ENCODE measurements at regions not wholly inside any gene's neighbourhood (a gene's known extent, or its start where the extent isn't known, plus 50 kb on each side); places are given as distances from the start of the nearest gene placed in this dataset.

DNA sequence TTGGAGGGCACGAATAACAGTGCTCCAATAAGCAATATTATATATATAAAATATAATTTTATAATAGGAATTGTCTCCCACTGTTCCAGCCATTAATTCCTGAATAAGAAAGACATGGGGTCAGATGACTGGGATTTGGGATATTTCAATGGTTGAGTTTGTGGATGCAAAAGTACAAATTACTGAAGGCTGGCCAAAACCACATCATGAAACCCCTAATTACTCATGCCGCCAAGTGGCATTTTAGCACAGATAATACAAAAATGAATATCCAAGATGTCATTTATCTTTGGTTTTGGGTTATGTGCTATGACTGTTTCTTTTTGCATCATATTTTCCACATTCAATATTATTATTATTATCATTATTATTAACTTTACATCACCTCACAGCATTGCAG, 261.4 kb upstream of the TBX3 start:
- Histone ChIP-seq H3F3A (replicated peaks; ENCODE audit: insufficient read depth) (no peaks in the 10 kb centered on the region), H3K36me3 (replicated peaks in 1 of 2; ENCODE audit: control insufficient read depth in 1 of 2, insufficient read depth in 2 of 2, low read length in 1 of 2) (no peaks in the 10 kb centered on the region), H2AFZ (ENCODE audit: low read depth) (no peak overlapping the region), H3K4me3 (ENCODE audit: low read depth in 2 of 2, low read length in 1 of 2) (no peak overlapping the region), H3K9me2 (no peaks in the 10 kb centered on the region), H3K4me2 (no peak overlapping the region), H4K20me1 (ENCODE audit: insufficient read depth) (no peaks in the 10 kb centered on the region), H3K27me3 (ENCODE audit: insufficient read depth) (no peaks in the 10 kb centered on the region), H3K27ac (ENCODE audit: low read depth in 2 of 2, low read length in 1 of 2) (no peak overlapping the region), H3K79me2 (ENCODE audit: insufficient read depth) (no peaks in the 10 kb centered on the region), H3K9me3 (no peaks in the 10 kb centered on the region), H3K9ac (no peak overlapping the region), H3K4me1 (ENCODE audit: control insufficient read depth in 1 of 2, insufficient read depth in 2 of 2, low read depth in 1 of 2, low read length in 1 of 2) (no peaks in the 10 kb centered on the region)
- TF ChIP-seq TAF1 (IDR thresholded peaks at IDR 0.05; ENCODE audit: borderline replicate concordance, low read depth, low read length) (no peak), JUND (IDR thresholded peaks at IDR 0.05) (no peak), TEAD4 (IDR thresholded peaks at IDR 0.05; ENCODE audit: borderline replicate concordance, insufficient read depth) (no peak)
- 76% methylated on average over 2 of the region's 2 CpGs for WGBS (ENCODE audit: low lambda C conversion rate)
- ChIA-PET POLR2A (no interaction called here), CTCF (interaction anchor here (0.6 kb wide), 1 partner anchor 177 kb away, joined by 3 read pairs; no protein-coding TSS in a partner anchor)
- DNase-seq, result no peak

- Histone ChIP-seq H3K79me2 (ENCODE audit: insufficient read depth) (no peaks in the 10 kb centered on the region), H3K4me2 (no peak overlapping the region), H3K9me2 (no peaks in the 10 kb centered on the region), H3K36me3 (replicated peaks in 1 of 2; ENCODE audit: control insufficient read depth in 1 of 2, insufficient read depth in 2 of 2, low read length in 1 of 2) (no peaks in the 10 kb centered on the region), H3K4me1 (ENCODE audit: control insufficient read depth in 1 of 2, insufficient read depth in 2 of 2, low read depth in 1 of 2, low read length in 1 of 2) (no peaks in the 10 kb centered on the region), H3K27ac (ENCODE audit: low read depth in 2 of 2, low read length in 1 of 2) (no peak overlapping the region), H3K9ac (no peak overlapping the region), H3K27me3 (ENCODE audit: insufficient read depth) (no peaks in the 10 kb centered on the region), H3F3A (replicated peaks; ENCODE audit: insufficient read depth) (no peaks in the 10 kb centered on the region), H2AFZ (ENCODE audit: low read depth) (no peak overlapping the region), H3K9me3 (no peaks in the 10 kb centered on the region), H3K4me3 (ENCODE audit: low read depth in 2 of 2, low read length in 1 of 2) (no peak overlapping the region), H4K20me1 (ENCODE audit: insufficient read depth) (no peaks in the 10 kb centered on the region)
- TF ChIP-seq TAF1 (IDR thresholded peaks at IDR 0.05; ENCODE audit: borderline replicate concordance, low read depth, low read length) (no peak), RXRA (IDR thresholded peaks at IDR 0.05; ENCODE audit: borderline replicate concordance, low read depth) (no peak), POLR2AphosphoS5 (IDR thresholded peaks at IDR 0.05; ENCODE audit: low read depth, low read length) (no peak), CHD2 (IDR thresholded peaks at IDR 0.05; ENCODE audit: low read length, partially characterized antibody) (no peak), EZH2phosphoT487 (IDR thresholded peaks at IDR 0.05; ENCODE audit: borderline replicate concordance, low read depth) (no peak), EP300 (IDR thresholded peaks at IDR 0.05; ENCODE audit: borderline replicate concordance in 1 of 2, low read depth in 1 of 2, low read length in 1 of 2) (no peak), JUND (IDR thresholded peaks at IDR 0.05) (no peak)
- TF ChIP-seq, protein P1, sequence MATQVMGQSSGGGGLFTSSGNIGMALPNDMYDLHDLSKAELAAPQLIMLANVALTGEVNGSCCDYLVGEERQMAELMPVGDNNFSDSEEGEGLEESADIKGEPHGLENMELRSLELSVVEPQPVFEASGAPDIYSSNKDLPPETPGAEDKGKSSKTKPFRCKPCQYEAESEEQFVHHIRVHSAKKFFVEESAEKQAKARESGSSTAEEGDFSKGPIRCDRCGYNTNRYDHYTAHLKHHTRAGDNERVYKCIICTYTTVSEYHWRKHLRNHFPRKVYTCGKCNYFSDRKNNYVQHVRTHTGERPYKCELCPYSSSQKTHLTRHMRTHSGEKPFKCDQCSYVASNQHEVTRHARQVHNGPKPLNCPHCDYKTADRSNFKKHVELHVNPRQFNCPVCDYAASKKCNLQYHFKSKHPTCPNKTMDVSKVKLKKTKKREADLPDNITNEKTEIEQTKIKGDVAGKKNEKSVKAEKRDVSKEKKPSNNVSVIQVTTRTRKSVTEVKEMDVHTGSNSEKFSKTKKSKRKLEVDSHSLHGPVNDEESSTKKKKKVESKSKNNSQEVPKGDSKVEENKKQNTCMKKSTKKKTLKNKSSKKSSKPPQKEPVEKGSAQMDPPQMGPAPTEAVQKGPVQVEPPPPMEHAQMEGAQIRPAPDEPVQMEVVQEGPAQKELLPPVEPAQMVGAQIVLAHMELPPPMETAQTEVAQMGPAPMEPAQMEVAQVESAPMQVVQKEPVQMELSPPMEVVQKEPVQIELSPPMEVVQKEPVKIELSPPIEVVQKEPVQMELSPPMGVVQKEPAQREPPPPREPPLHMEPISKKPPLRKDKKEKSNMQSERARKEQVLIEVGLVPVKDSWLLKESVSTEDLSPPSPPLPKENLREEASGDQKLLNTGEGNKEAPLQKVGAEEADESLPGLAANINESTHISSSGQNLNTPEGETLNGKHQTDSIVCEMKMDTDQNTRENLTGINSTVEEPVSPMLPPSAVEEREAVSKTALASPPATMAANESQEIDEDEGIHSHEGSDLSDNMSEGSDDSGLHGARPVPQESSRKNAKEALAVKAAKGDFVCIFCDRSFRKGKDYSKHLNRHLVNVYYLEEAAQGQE (IDR thresholded peaks at IDR 0.05; ENCODE audit: low read depth, low read length), result no peak
- WGBS (ENCODE audit: low lambda C conversion rate), result 83% methylated on average over 4 of the region's 4 CpGs
- DNase-seq, result no peak
- CTCF ChIA-PET, result no interaction called here
- POLR2A ChIA-PET, result no interaction called here
Observed at GRCh38 chr12:114944736-114945135, 260.8 kb upstream of the TBX3 start.

Measured in SK-N-SH (cell line).